ENCODE measurements at regions not wholly inside any gene's neighbourhood (a gene's known extent, or its start where the extent isn't known, plus 50 kb on each side); places are given as distances from the start of the nearest gene placed in this dataset.

- DNase-seq (ENCODE audit: extremely low spot score, unreplicated experiment): no peak
- H3K4me1 Mint-ChIP-seq (ENCODE audit: unreplicated experiment): no peaks in the 10 kb centered on the region
- no peaks in the 10 kb centered on the region for H3K36me3 Mint-ChIP-seq
- H3K27ac Mint-ChIP-seq: no peak overlapping the region
- no peaks in the 10 kb centered on the region for H3K9me3 Mint-ChIP-seq
- no peak overlapping the region for H3K4me3 Mint-ChIP-seq
- H3K27me3 Mint-ChIP-seq: no peaks in the 10 kb centered on the region
- TF ChIP-seq, protein P1, sequence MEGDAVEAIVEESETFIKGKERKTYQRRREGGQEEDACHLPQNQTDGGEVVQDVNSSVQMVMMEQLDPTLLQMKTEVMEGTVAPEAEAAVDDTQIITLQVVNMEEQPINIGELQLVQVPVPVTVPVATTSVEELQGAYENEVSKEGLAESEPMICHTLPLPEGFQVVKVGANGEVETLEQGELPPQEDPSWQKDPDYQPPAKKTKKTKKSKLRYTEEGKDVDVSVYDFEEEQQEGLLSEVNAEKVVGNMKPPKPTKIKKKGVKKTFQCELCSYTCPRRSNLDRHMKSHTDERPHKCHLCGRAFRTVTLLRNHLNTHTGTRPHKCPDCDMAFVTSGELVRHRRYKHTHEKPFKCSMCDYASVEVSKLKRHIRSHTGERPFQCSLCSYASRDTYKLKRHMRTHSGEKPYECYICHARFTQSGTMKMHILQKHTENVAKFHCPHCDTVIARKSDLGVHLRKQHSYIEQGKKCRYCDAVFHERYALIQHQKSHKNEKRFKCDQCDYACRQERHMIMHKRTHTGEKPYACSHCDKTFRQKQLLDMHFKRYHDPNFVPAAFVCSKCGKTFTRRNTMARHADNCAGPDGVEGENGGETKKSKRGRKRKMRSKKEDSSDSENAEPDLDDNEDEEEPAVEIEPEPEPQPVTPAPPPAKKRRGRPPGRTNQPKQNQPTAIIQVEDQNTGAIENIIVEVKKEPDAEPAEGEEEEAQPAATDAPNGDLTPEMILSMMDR (conservative IDR thresholded peaks at IDR 0.05): no peak
These were observed 73.3 kb upstream of the WASF3 start for GRCh38 chr13:26484196-26484595.

DNA sequence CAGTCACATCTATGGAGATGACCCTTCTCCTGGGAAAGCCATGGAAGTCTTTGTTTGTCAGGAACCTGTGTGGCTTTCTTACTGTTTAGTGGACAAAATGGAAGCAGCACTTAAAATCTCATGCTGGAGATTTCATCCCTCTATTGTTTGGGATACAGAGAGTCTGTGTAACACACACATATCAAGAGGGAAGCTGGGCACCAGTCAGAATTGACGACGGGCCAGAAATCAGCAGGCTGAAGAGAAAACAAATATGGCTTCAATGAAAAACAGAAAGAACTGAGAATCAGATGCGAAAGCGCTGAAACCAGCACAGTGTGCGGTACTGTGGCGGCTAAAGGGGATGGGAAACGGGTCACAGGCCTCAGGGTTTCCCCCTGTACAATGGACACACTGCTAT lies 72.2 kb upstream of the WASF3 start:
- H3K27me3 Mint-ChIP-seq: peaks cover 6% of the 10 kb centered on the region

DNA sequence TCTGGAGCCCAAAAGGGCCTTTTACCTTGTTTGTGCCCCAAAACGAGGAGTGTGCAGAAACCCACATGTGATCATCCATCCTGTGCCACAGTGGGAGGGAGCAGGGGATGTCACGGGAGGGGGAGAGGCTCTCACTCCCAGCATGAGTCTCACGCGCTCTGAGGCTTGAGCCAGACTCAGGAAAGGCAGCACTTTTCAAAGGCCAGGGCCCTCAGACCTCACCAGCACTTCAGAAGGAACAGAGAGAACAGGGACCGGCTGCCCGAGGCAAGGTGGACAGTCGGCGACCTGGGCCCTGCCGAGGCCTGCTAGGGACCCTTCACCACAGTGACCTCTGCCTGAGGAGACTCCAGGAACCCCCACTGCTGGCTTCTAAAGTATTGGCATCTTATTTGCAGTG lies 71.7 kb upstream of the WASF3 start:
- H3K27me3 Mint-ChIP-seq: peaks cover 9% of the 10 kb centered on the region
- H3K4me1 Mint-ChIP-seq (ENCODE audit: unreplicated experiment): no peaks in the 10 kb centered on the region
- H3K4me3 Mint-ChIP-seq: no peak overlapping the region
- no peak overlapping the region for H3K27ac Mint-ChIP-seq
- H3K9me3 Mint-ChIP-seq: no peaks in the 10 kb centered on the region
- TF ChIP-seq, protein P1 (conservative IDR thresholded peaks at IDR 0.05): no peak
- DNase-seq (ENCODE audit: extremely low spot score, unreplicated experiment): no peak
- no peaks in the 10 kb centered on the region for H3K36me3 Mint-ChIP-seq

More for the DNA sequence above, 72.2 kb upstream of the WASF3 start:
- Mint-ChIP-seq H3K4me1 (ENCODE audit: unreplicated experiment) (no peaks in the 10 kb centered on the region), H3K27ac (no peak overlapping the region), H3K36me3 (no peaks in the 10 kb centered on the region), H3K9me3 (no peaks in the 10 kb centered on the region), H3K4me3 (no peak overlapping the region)
- no peak for DNase-seq (ENCODE audit: extremely low spot score, unreplicated experiment)
- TF ChIP-seq, protein P1 (conservative IDR thresholded peaks at IDR 0.05): no peak

GRCh38 chr13:26486550-26486949 lies 70.9 kb upstream of the WASF3 start:
- Mint-ChIP-seq H3K4me1 (ENCODE audit: unreplicated experiment) (no peaks in the 10 kb centered on the region), H3K36me3 (no peaks in the 10 kb centered on the region), H3K27ac (no peak overlapping the region), H3K9me3 (no peaks in the 10 kb centered on the region), H3K4me3 (no peak overlapping the region), H3K27me3 (peaks cover 12% of the 10 kb centered on the region)
- DNase-seq (ENCODE audit: extremely low spot score, unreplicated experiment): no peak
- TF ChIP-seq, protein P1 (conservative IDR thresholded peaks at IDR 0.05): no peak

DNA sequence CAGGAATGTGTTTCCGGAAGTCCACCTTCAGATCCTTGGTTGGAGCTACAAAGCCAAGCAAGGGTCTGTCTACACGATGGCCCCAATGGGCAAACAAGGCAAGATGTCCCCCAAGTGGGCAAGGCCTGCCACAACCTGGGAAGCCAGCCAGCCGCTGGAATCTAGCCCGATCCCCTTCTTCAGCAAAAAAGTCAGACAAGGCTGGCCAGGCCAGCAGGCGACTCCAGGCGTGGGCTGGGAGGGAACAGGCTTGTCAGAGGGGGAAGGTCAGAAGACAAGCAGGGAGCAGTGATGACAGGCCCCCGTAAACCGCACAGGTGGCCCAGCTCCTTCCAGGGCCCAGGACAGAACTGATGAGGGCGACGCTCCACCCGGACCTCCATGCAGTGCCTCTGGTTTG lies 69.7 kb upstream of the WASF3 start:
- TF ChIP-seq, protein P1 (conservative IDR thresholded peaks at IDR 0.05): no peak
- DNase-seq (ENCODE audit: extremely low spot score, unreplicated experiment): no peak
- Mint-ChIP-seq H3K4me1 (ENCODE audit: unreplicated experiment) (no peaks in the 10 kb centered on the region), H3K9me3 (no peaks in the 10 kb centered on the region), H3K36me3 (no peaks in the 10 kb centered on the region), H3K27ac (no peak overlapping the region), H3K4me3 (no peak overlapping the region), H3K27me3 (peaks cover 12% of the 10 kb centered on the region)
